Mucosa of descending colon (tissue), 3 donors: ENCODE measurements at regions not wholly inside any gene's neighbourhood (a gene's known extent, or its start where the extent isn't known, plus 50 kb on each side); places are given as distances from the start of the nearest gene placed in this dataset.

Experiments
- ATAC-seq: fragments of 200-7000 bp; cut with Tn5 transposase; one replicate; pipeline ENCODE4 v1.9.1; 2020; ENCODE audit warnings: mild to moderate bottlenecking, moderate library complexity
- DNase-seq, 3 donors: peaks; one replicate each; pipeline ENCODE4 v3.0.0-alpha.2; 2020
- H3K36me3 ChIP-seq: fragments of 200-600 bp; one replicate; pipeline ENCODE4 v1.8.0; 2021; ENCODE audit warnings: low read depth, mild to moderate bottlenecking
- H3K4me1 ChIP-seq: fragments of 200-600 bp; one replicate; pipeline ENCODE4 v1.8.0; 2021; ENCODE audit warnings: low read depth, mild to moderate bottlenecking
- H3K4me3 ChIP-seq: fragments of 200-600 bp; one replicate; pipeline ENCODE4 v1.8.0; 2021; ENCODE audit warnings: mild to moderate bottlenecking
- H3K9me3 ChIP-seq: fragments of 200-600 bp; one replicate; pipeline ENCODE4 v1.8.0; 2021; ENCODE audit warnings: mild to moderate bottlenecking
- CTCF ChIP-seq: fragments of 200-600 bp; IDR thresholded peaks from one replicate; pipeline ENCODE4 v1.8.0; 2022; ENCODE audit warnings: antibody characterized with exemption, mild to moderate bottlenecking
- intact Hi-C, 2 donors: fragments of 100-400 bp; cut with DNase I in 1 of 2; cut with micrococcal nuclease in 1 of 2; formaldehyde crosslinking; loops; one replicate each; pipeline versions ENCODE4 v1.11.0 to v1.11.1; 2022; cut with DNase I, micrococcal nuclease
- donor health status: DM: no; HTN: no; CAD: no; lungs with moderate emphysema.
- donor health status: DM: no; HTN: no; CAD: no.
- donor health status: DM: no; HTN: yes; CAD: no.

DNA sequence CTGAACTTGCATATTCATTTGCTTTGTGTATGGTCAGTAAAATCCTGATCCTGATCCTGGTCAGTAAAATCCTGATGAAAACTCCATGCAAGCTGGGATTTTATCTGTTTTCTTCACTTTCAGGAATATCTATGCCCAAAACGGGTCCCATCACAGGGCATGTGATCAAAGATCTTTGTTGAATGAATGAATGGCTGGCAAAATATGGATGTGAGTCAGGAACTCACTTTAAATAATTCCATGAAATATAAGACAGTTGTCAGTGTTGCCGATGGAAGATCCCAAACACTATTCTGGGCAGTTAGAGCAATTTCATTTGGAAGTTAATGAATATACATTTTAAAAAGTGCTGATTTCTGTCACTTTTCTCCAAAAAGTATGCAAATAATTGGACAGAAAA, 598.4 kb downstream of the GBA3 start:
- no peaks in the 10 kb centered on the region for H3K36me3 ChIP-seq
- ATAC-seq: no peak
- no peaks in the 10 kb centered on the region for H3K4me1 ChIP-seq
- H3K9me3 ChIP-seq: no peaks in the 10 kb centered on the region
- no peak for TF ChIP-seq CTCF
- H3K4me3 ChIP-seq: no peak overlapping the region
- intact Hi-C loops: no loop called here
- DNase-seq: no peak

GRCh38 chr4:23290656-23291055, 597.9 kb downstream of the GBA3 start:
- no peak for TF ChIP-seq CTCF
- Histone ChIP-seq H3K4me1 (no peaks in the 10 kb centered on the region), H3K36me3 (no peaks in the 10 kb centered on the region), H3K9me3 (no peaks in the 10 kb centered on the region), H3K4me3 (no peak overlapping the region)
- intact Hi-C loops: no loop called here
- no peak for DNase-seq
- no peak for ATAC-seq

- DNase-seq: no peak
- Histone ChIP-seq H3K9me3 (no peaks in the 10 kb centered on the region), H3K36me3 (no peaks in the 10 kb centered on the region), H3K4me1 (no peaks in the 10 kb centered on the region), H3K4me3 (no peak overlapping the region)
- intact Hi-C loops: no loop called here
- no peak for TF ChIP-seq CTCF
- peak; percentile 75 for ATAC-seq
Measured at GRCh38 chr4:23279377-23279986, 586.7 kb downstream of the GBA3 start.

GRCh38 chr4:23278845-23279244, 586.1 kb downstream of the GBA3 start:
- no peak overlapping the region for H3K4me3 ChIP-seq
- intact Hi-C loops: no loop called here
- no peaks in the 10 kb centered on the region for H3K9me3 ChIP-seq
- no peaks in the 10 kb centered on the region for H3K36me3 ChIP-seq
- ATAC-seq (no peak), DNase-seq (no peak)
- no peaks in the 10 kb centered on the region for H3K4me1 ChIP-seq
- TF ChIP-seq CTCF: no peak

DNA sequence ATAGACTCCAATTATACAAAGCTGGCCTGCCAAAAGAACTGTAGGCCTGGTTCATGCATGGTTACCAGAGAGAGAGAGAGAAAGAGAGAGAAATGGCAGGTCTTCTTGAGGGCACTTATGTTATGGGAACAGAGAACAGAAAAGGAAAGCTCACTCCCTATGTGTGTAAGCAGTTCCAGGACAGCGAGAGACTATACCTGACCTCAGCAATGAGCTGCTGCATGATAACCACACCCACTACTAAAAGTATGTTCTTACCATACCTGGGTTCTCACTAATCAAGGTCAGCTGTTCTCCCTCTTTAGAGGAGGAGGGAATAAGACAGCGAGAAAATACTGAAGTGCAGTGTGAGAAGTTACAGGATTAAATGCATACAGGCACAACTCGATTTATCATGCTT, 583.3 kb downstream of the GBA3 start:
- Histone ChIP-seq H3K4me1 (no peaks in the 10 kb centered on the region), H3K36me3 (no peaks in the 10 kb centered on the region), H3K9me3 (no peaks in the 10 kb centered on the region), H3K4me3 (no peak overlapping the region)
- ATAC-seq: peak; percentile 56
- no peak for TF ChIP-seq CTCF
- DNase-seq: no peak
- intact Hi-C loops: no loop called here

GRCh38 chr4:23269566-23269965, 576.8 kb downstream of the GBA3 start:
- intact Hi-C loops: no loop called here
- no peak for ATAC-seq
- Histone ChIP-seq H3K4me3 (no peak overlapping the region), H3K4me1 (no peaks in the 10 kb centered on the region), H3K9me3 (no peaks in the 10 kb centered on the region), H3K36me3 (no peaks in the 10 kb centered on the region)
- TF ChIP-seq CTCF: no peak
- no peak for DNase-seq
